Caco-2 (cell line): ENCODE measurements at regions not wholly inside any gene's neighbourhood (a gene's known extent, or its start where the extent isn't known, plus 50 kb on each side); places are given as distances from the start of the nearest gene placed in this dataset.

Experiments
- BruUV-seq: library from RNA; stranded (reverse); fragments of 400-500 nt; replicated peaks from 2 replicates; lab custom pipeline; 2021; lab: Mats Ljungman, UMichigan
- CTCF ChIA-PET: fragments of 300-600 bp; sonication (Branson Sonifier 250); formaldehyde crosslinking; loops from one replicate; lab custom pipeline; 2022; ENCODE audit warnings: antibody characterized with exemption; lab: Charles Lee
- POLR2A ChIA-PET: fragments of 300-600 bp; sonication (Branson Sonifier 250); formaldehyde crosslinking; loops from one replicate; lab custom pipeline; 2022; ENCODE audit warnings: antibody characterized with exemption; lab: Charles Lee
- DNase-seq, 2 experiments: peaks; one replicate each; pipeline versions ENCODE4 v3.0.0 to v3.0.0-alpha.2; 2020 to 2022
- H3K27me3 ChIP-seq: replicated peaks from 2 replicates; pipeline ENCODE4 v1.6.0; 2011; ENCODE audit warnings: low read length; ENCODE audit not compliant: control insufficient read depth, insufficient read depth
- H3K36me3 ChIP-seq: 2 replicates; pipeline ENCODE4 v1.5.1; 2011; ENCODE audit warnings: low read length; ENCODE audit not compliant: control insufficient read depth, insufficient read depth
- H3K4me1 ChIP-seq: fragments of 250-450 bp; sonication (Bioruptor Pico); 2 replicates; pipeline ENCODE4 v1.5.1; 2020; ENCODE audit warnings: mild to moderate bottlenecking
- H3K4me3 ChIP-seq: 2 replicates; pipeline ENCODE4 v1.5.1; 2011; ENCODE audit warnings: low read depth, mild to moderate bottlenecking, control low read depth, low read length
- H3K9me3 ChIP-seq: fragments of 250-450 bp; sonication (Bioruptor Pico); 2 replicates; pipeline ENCODE4 v1.5.1; 2020; ENCODE audit warnings: mild to moderate bottlenecking, moderate library complexity
- H3K27ac Mint-ChIP-seq: one replicate; pipeline ENCODE4 v1.8.0; 2022; ENCODE audit warnings: mixed read lengths; ENCODE audit not compliant: unreplicated experiment
- H3K27me3 Mint-ChIP-seq: one replicate; pipeline ENCODE4 v1.8.0; 2022; ENCODE audit warnings: mixed read lengths; ENCODE audit not compliant: insufficient read depth, unreplicated experiment
- H3K36me3 Mint-ChIP-seq: one replicate; pipeline ENCODE4 v1.8.0; 2022; ENCODE audit warnings: mild to moderate bottlenecking, mixed read lengths; ENCODE audit not compliant: insufficient read depth, unreplicated experiment
- H3K4me1 Mint-ChIP-seq: one replicate; pipeline ENCODE4 v1.8.0; 2022; ENCODE audit warnings: low read depth, mixed read lengths; ENCODE audit not compliant: unreplicated experiment
- H3K4me3 Mint-ChIP-seq: one replicate; pipeline ENCODE4 v1.8.0; 2022; ENCODE audit warnings: mild to moderate bottlenecking, moderate library complexity, mixed read lengths; ENCODE audit not compliant: unreplicated experiment
- H3K9me3 Mint-ChIP-seq: one replicate; pipeline ENCODE4 v1.8.0; 2022; ENCODE audit warnings: mixed read lengths; ENCODE audit not compliant: unreplicated experiment
- CTCF ChIP-seq, 2 experiments: fragments of 200-600 bp in 1 of 2; IDR thresholded peaks; 1 replicate in 1 of 2; 2 replicates in 1 of 2; pipeline versions ENCODE4 v1.5.1 to v1.8.0; 2011 to 2022; ENCODE audit warnings: antibody characterized with exemption in 1 of 2, control low read depth in 1 of 2, inconsistent platforms in 1 of 2, low read depth in 1 of 2, low read length in 1 of 2, mild to moderate bottlenecking in 1 of 2, moderate library complexity in 1 of 2; ENCODE audit not compliant: insufficient read depth in 1 of 2, severe bottlenecking in 1 of 2, unreplicated experiment in 1 of 2
- intact Hi-C: fragments of 100-400 bp; cut with micrococcal nuclease; formaldehyde crosslinking; loops from one replicate; pipeline ENCODE4 v1.10.0; 2022; ENCODE audit not compliant: unreplicated experiment

GRCh38 chr4:60522265-60522664 lies 677.9 kb upstream of the ADGRL3 start:
- Mint-ChIP-seq H3K4me1 (no peaks in the 10 kb centered on the region), H3K9me3 (no peaks in the 10 kb centered on the region), H3K4me3 (no peak overlapping the region), H3K27ac (no peak overlapping the region), H3K27me3 (peaks cover 4% of the 10 kb centered on the region), H3K36me3 (no peaks in the 10 kb centered on the region)
- H3K36me3 ChIP-seq = no peaks in the 10 kb centered on the region
- H3K27me3 ChIP-seq = no peaks in the 10 kb centered on the region
- H3K4me3 ChIP-seq = no peak overlapping the region
- TF ChIP-seq CTCF (IDR thresholded peaks at IDR 0.05; ENCODE audit: insufficient read depth in 1 of 2, low read depth in 1 of 2, low read length in 1 of 2, severe bottlenecking in 1 of 2, unreplicated experiment in 1 of 2) = no peak
- H3K9me3 ChIP-seq = no peaks in the 10 kb centered on the region
- ChIA-PET POLR2A (no interaction called here), CTCF (no interaction called here)
- no TSS peak for BruUV-seq
- no peak for DNase-seq
- intact Hi-C loops = no loop called here
- no peaks in the 10 kb centered on the region for H3K4me1 ChIP-seq

- POLR2A ChIA-PET = no interaction called here
- DNase-seq = no peak
- H3K27ac Mint-ChIP-seq = no peak overlapping the region
- Histone ChIP-seq H3K4me3 (no peak overlapping the region), H3K27me3 (no peaks in the 10 kb centered on the region), H3K9me3 (no peaks in the 10 kb centered on the region), H3K4me1 (no peaks in the 10 kb centered on the region), H3K36me3 (no peaks in the 10 kb centered on the region)
- CTCF ChIA-PET = no interaction called here
- H3K36me3 Mint-ChIP-seq = no peaks in the 10 kb centered on the region
- H3K4me1 Mint-ChIP-seq = no peaks in the 10 kb centered on the region
- no peaks in the 10 kb centered on the region for H3K27me3 Mint-ChIP-seq
- BruUV-seq = no TSS peak
- TF ChIP-seq CTCF (IDR thresholded peaks at IDR 0.05; ENCODE audit: insufficient read depth in 1 of 2, low read depth in 1 of 2, low read length in 1 of 2, severe bottlenecking in 1 of 2, unreplicated experiment in 1 of 2) = no peak
- no peaks in the 10 kb centered on the region for H3K9me3 Mint-ChIP-seq
- H3K4me3 Mint-ChIP-seq = no peak overlapping the region
- intact Hi-C loops = no loop called here
Observed at GRCh38 chr4:60531776-60532379, 668.2 kb upstream of the ADGRL3 start.

DNA sequence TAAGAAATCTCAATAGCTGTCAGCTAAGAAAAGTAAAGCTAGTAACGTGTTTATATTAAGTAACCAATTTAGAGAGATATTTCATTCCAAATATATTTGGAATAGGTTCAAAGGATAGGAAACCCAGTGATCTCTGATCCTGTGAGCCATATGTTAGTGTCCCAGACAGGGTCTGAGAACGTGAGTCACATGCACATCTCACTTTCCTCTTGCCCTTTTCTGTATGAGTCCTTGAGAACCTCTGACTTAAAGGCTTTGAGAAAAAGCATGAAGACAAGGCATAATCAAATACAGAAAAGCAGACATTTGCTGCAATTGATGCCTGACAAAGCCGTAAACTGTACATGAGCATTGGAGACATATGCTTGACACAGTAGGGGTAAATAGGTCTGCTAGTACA lies 655.1 kb upstream of the ADGRL3 start:
- TF ChIP-seq CTCF (IDR thresholded peaks at IDR 0.05; ENCODE audit: insufficient read depth in 1 of 2, low read depth in 1 of 2, low read length in 1 of 2, severe bottlenecking in 1 of 2, unreplicated experiment in 1 of 2) = no peak
- no peaks in the 10 kb centered on the region for H3K27me3 ChIP-seq
- no peaks in the 10 kb centered on the region for H3K9me3 ChIP-seq
- Mint-ChIP-seq H3K4me1 (no peaks in the 10 kb centered on the region), H3K4me3 (no peak overlapping the region), H3K27ac (no peak overlapping the region), H3K9me3 (peaks cover 12% of the 10 kb centered on the region), H3K27me3 (no peaks in the 10 kb centered on the region), H3K36me3 (no peaks in the 10 kb centered on the region)
- no peak overlapping the region for H3K4me3 ChIP-seq
- H3K36me3 ChIP-seq = no peaks in the 10 kb centered on the region
- ChIA-PET POLR2A (no interaction called here), CTCF (no interaction called here)
- BruUV-seq = no TSS peak
- no peak for DNase-seq
- no peaks in the 10 kb centered on the region for H3K4me1 ChIP-seq
- intact Hi-C loops = no loop called here
